GM19468 (cell line): ENCODE measurements at regions not wholly inside any gene's neighbourhood (a gene's known extent, or its start where the extent isn't known, plus 50 kb on each side); places are given as distances from the start of the nearest gene placed in this dataset.

Experiments used
- ATAC-seq: cut with Tn5 transposase; IDR thresholded peaks from one replicate; pipeline ENCODE4 v1.9.1; 2021; ENCODE audit warnings: mild to moderate bottlenecking, moderate library complexity, moderate number of reproducible peaks; ENCODE audit not compliant: unreplicated experiment; ENCODE audit errors: extremely low read depth

DNA sequence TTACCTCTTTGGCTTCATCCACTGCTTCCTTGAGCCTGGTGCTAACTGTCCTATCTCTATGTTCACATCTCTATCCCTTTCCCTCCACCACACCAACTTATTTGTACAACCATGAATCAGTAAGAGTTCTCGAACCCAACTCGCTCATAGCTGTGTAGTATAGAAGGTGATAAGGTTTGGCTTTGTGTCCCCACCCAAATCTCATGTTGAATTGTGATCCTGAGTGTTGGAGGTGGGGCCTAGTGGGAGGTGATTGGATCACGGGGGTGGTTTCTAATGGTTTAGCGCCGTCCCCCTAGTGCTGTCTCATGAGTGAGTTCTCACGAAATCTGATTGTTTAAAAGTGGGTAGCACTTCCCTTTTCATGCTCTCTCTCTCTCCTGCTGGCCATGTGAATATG, 235.6 kb upstream of the FMN2 start:
- ATAC-seq: no peak

DNA sequence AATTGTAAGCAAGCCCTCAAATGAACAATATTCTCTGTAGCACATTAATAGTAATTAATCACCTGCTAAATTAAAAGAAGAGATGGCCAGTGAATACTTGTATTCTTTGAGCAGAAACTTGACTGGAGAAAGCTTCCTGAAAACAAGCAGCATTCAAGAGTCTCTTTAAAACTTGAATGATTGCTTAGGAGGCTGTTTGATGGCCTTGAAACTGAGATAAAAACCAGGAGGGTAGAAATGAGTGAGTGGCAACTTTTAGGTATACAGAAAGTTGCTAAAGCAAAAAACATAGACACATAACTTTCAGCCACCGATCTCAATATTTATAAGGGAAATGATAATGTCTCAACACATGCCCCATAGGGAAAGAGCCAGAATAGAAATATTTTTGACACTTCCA, 234.8 kb upstream of the FMN2 start:
- no peak for ATAC-seq

GRCh38 chr1:239858057-239858456, 233.6 kb upstream of the FMN2 start:
- no peak for ATAC-seq

- ATAC-seq: no peak
Measured at GRCh38 chr1:239858529-239858928, 233.2 kb upstream of the FMN2 start.

- ATAC-seq: no peak
Measured at GRCh38 chr1:239861985-239862384, 229.7 kb upstream of the FMN2 start.

GRCh38 chr1:239868058-239868832, 223.4 kb upstream of the FMN2 start:
- no peak for ATAC-seq

- ATAC-seq: no peak
Measured at GRCh38 chr1:239870194-239870593, 221.5 kb upstream of the FMN2 start.

- no peak for ATAC-seq
Measured at GRCh38 chr1:239872626-239873025, 219.1 kb upstream of the FMN2 start.

GRCh38 chr1:239874831-239875230, 216.9 kb upstream of the FMN2 start:
- no peak for ATAC-seq

DNA sequence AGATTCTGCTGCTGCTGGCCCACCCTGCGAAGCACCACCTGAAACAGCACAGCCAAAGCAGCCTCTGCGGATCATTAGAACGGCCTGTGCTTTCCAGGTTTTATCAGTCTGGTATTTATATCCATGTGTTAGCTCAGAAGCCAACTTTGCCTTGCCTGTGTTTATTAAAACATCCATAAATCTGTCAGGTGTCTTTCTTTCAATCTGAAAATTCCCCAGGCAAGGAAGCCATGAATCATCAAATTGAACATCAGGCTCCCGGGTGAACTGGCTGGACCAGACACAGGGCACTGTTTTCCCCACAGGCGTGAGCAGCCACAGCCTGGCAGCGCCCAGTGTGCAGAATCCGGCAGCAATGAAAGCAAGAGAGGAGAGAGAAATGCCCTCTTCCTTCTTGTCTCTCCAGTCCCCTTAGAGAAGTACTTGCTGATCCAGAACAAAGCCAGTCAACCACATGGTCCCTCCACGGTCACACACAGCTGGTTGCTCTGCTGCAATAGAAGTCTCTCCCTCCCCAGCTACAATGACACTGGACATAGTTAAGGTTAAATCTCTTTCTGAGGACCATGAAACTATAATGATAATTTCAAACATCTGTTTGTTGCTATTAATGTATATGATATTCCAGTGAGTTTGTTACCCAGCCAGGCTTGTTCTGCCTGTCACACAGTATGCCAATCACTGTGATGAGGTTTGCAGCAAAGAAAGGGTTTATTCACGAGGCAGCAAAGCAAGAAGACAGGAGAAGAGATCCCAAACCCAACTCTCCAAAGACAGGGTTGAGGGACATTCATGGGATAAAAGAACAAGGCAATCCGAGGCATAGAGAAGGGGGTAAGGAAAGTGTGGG, 212.1 kb upstream of the FMN2 start:
- no peak for ATAC-seq

GRCh38 chr1:239882967-239883366, 208.7 kb upstream of the FMN2 start:
- ATAC-seq: no peak

GRCh38 chr1:239884796-239885195, 206.9 kb upstream of the FMN2 start:
- ATAC-seq: no peak

DNA sequence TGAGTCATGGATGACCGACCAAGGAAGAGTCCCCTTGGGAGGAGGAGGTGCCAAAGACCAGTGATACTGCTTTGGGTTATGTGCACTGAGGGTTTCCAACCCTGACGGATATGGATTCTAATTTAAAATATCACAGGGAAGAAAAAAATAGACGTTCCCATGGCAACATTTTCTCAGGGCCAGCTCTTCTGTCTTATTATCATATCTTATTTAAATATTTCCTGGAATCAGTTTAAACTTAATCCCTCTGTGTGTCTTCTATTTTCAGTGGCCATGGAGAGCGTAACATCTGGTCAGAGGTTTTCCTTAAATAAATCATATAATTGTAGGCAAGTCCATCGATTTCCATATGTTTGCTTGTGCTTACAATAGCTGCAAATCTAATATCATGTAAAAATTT, 205.4 kb upstream of the FMN2 start:
- no peak for ATAC-seq

DNA sequence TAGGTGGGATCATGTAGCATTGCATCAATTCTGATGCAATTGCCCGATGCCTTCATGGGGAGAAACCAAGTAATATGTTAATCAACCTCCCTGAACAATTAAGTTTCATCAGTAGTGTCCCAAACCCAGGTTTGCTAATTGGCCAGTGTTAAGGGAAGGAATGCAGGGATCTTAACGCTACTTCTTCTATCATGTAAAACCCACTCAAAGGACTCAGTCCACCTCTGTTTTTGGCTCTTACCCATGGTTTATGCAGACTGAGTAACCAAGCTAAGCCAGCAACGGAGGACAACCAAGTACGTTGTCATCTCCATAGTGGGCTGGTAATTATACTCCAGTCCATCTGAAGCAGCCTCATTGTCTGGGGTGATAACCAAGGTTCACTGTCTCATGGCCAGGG, 203.0 kb upstream of the FMN2 start:
- ATAC-seq: no peak

DNA sequence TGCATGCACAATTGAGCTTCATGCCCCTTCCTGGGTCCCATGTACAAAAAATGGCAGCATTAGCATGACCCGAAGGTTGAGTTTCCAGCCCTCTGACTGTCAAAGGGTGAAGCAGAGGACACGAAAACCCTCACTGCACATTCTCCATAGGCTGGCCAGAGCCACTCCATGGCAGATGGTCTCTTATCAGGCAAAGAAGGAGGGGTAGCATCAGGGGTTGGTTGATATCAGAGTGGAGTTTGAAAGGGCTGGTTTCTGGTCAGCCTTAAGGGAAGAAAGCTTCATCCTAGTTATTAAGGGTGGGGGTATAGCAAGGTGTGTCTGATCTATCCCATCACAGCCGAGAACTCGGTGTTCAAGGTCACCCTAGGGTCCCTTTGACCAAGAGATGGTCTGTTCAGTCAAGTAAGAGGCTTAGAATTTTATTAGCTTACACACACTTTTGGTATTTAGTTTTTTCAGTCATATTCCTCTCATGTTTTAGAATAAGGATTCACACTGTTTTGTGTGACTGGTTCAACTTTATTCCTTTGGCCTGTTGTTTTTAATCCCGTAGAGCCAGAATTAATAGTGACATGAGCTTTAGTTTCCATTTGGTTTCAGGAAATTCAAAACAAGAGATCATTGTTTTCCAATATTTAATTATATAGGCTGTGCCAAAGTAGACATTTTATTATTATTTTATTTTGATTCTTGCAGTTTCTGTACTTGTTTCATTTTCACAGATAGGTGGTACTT, 199.9 kb upstream of the FMN2 start:
- no peak for ATAC-seq

DNA sequence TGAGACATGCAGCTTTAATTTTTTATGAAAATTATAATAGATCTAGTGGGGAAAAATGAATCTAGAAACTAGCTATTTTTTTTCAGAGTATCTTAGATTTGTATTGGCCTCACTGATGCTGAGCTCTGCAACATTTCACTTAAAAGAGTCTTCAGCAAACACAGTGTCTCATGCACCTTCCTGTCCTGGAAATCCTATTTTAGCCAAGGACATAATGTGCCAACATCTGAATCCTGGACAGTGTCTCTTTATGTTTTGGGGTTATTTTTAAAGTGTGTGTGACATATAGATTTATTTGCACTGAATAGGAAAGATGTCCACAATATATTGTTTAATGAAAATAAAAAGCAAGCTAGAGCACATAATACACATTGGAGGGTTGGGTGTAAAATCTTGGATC, 199.1 kb upstream of the FMN2 start:
- no peak for ATAC-seq

DNA sequence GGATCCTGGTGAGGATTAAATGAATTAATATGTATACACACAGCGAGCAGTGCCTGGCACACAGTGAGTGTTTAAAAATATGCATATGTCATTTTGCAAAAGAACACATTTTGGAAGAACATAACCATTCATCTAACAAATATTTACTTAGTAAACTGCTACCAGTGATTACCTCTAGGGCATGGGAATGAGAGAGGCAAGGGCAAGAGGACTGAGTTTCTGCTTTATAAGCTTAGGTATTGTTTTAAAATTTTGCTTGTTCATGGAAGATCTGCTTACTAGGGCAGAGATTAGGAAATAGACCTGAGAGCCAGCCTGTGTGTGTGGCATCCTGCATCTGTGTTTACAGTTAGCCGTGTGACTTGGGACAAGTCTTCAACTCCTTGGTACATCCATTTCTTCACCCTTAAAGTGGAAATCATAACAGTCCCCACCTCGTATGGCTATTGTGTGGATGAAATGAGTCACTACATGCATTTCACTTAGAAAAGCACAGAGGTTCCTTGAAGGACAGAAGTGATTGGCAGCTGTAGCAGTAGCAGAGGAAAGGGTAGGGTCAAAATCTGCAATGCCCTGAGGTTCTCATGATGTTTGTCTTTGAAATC, 198.5 kb upstream of the FMN2 start:
- ATAC-seq: no peak

DNA sequence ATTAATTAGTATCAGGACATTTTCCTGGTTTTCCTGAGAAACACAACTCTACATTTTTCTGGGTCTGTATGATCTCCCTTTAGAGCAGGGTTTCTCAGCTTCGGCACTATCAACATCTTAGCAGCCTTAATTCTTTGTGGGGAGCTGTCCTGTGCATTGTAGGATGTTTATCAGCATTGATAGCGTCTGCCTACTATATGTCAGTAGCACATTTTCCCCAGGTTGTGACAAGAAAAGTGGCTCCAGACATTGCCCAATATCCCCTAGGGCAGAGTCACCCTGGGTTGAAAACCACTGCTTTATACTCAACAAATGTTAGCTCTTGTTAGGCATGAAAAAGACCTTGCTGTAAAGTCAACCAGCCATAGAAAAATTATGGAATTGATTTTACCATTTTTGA, 195.1 kb upstream of the FMN2 start:
- ATAC-seq: no peak

DNA sequence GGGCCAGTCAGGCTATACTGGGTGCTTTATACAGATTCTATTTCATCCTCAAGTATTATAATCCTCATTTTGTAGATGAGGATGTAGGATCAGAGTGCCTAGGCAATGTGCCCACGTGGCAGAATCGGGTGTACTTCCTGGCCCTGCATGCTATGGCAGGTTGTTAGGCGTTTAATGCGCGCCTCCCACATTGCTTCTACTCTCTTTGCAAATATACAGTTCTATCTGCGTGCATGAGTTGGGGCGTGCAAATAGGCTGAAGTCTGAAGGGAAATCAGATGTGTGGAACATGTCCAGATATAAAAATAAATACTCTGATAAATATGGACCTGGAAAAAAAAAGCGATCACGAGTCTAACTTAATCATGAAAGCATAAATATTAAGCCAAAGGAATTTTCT, 194.7 kb upstream of the FMN2 start:
- ATAC-seq: no peak

DNA sequence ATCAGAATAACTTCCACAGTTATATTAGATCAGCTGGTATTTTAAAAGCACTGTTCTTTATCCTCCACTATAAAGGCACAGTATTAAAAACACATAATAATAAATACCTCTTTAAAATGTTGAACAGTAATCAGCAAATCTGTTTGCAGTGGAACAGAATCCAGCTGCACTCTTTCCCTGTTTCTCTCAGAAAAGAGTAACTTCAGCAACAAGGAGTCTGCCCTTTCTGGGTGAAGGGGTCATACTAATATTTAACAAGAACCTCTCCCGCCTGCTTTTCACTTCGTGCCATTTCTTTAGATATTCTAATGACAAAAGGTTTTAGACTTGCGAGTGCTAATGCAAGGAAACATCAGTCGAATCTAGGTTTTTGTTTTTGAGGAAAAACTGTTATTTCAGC, 194.2 kb upstream of the FMN2 start:
- no peak for ATAC-seq
